Ishikawa (cell line): ENCODE measurements at regions not wholly inside any gene's neighbourhood (a gene's known extent, or its start where the extent isn't known, plus 50 kb on each side); places are given as distances from the start of the nearest gene placed in this dataset.

Experiments used
- EP300 ChIP-seq: IDR thresholded peaks from 2 replicates; pipeline ENCODE4 v1.6.1; 2012; ENCODE audit warnings: borderline replicate concordance
- NFIC ChIP-seq: IDR thresholded peaks from 2 replicates; pipeline ENCODE4 v1.6.1; 2012
- RAD21 ChIP-seq: IDR thresholded peaks from 2 replicates; pipeline ENCODE4 v1.6.1; 2012; ENCODE audit warnings: low read depth
- TCF12 ChIP-seq: IDR thresholded peaks from 2 replicates; pipeline ENCODE4 v1.6.1; 2012; ENCODE audit warnings: low read depth
- TF ChIP-seq, protein P1 (sequence below): IDR thresholded peaks from 2 replicates; pipeline ENCODE4 v1.6.1; 2012; ENCODE audit warnings: low read depth, mild to moderate bottlenecking
- TF ChIP-seq, protein P2 (sequence below): IDR thresholded peaks from 2 replicates; pipeline ENCODE4 v1.6.1; 2012

DNA sequence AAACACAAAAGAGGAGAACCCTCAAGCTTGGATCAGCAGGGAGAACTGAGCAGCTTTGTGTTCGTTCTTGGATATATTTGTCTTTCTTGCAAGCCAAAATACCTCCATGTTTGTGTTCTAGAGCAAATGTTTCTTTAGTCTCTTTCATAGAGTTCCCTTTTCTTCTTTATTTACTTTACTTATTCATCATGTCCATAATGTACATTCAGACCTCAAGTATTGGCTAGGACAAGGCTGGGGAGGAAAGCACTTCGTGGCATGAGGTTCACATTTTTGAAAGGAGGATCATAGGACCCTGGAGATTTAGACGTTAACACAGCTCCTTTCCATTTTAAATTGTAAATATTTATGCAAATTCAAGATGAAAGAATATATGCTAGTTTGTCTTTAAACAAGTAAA, 590.2 kb upstream of the MEF2C start:
- TF ChIP-seq TCF12 (no peak), EP300 (no peak), NFIC (no peak), RAD21 (no peak)
- TF ChIP-seq, protein P1, sequence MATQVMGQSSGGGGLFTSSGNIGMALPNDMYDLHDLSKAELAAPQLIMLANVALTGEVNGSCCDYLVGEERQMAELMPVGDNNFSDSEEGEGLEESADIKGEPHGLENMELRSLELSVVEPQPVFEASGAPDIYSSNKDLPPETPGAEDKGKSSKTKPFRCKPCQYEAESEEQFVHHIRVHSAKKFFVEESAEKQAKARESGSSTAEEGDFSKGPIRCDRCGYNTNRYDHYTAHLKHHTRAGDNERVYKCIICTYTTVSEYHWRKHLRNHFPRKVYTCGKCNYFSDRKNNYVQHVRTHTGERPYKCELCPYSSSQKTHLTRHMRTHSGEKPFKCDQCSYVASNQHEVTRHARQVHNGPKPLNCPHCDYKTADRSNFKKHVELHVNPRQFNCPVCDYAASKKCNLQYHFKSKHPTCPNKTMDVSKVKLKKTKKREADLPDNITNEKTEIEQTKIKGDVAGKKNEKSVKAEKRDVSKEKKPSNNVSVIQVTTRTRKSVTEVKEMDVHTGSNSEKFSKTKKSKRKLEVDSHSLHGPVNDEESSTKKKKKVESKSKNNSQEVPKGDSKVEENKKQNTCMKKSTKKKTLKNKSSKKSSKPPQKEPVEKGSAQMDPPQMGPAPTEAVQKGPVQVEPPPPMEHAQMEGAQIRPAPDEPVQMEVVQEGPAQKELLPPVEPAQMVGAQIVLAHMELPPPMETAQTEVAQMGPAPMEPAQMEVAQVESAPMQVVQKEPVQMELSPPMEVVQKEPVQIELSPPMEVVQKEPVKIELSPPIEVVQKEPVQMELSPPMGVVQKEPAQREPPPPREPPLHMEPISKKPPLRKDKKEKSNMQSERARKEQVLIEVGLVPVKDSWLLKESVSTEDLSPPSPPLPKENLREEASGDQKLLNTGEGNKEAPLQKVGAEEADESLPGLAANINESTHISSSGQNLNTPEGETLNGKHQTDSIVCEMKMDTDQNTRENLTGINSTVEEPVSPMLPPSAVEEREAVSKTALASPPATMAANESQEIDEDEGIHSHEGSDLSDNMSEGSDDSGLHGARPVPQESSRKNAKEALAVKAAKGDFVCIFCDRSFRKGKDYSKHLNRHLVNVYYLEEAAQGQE: no peak
- TF ChIP-seq, protein P2, sequence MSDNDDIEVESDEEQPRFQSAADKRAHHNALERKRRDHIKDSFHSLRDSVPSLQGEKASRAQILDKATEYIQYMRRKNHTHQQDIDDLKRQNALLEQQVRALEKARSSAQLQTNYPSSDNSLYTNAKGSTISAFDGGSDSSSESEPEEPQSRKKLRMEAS: no peak
